Cardiac muscle cell (in vitro differentiated cells and primary cell): ENCODE measurements at regions not wholly inside any gene's neighbourhood (a gene's known extent, or its start where the extent isn't known, plus 50 kb on each side); places are given as distances from the start of the nearest gene placed in this dataset.

Experiments
- DNase-seq, 2 donors: peaks; one replicate each; pipeline versions ENCODE4 v3.0.0 to v3.0.0-alpha.2; 2010 to 2017; ENCODE audit warnings: low read depth in 1 of 2, low spot score in 1 of 2
- H3K27ac ChIP-seq: fragments of 200-600 bp; sonication (generic); 2 replicates; pipeline ENCODE4 v1.5.1; 2016
- H3K27me3 ChIP-seq: fragments of 200-600 bp; sonication (generic); 2 replicates; pipeline ENCODE4 v1.6.0; 2016; ENCODE audit warnings: control low read depth
- H3K36me3 ChIP-seq: fragments of 200-600 bp; sonication (generic); 2 replicates; pipeline ENCODE4 v1.5.1; 2016; ENCODE audit warnings: control low read depth
- H3K4me1 ChIP-seq: fragments of 200-600 bp; sonication (generic); 2 replicates; pipeline ENCODE4 v1.8.1; 2017; ENCODE audit warnings: low read depth, mild to moderate bottlenecking, mixed run types
- H3K4me3 ChIP-seq: fragments of 200-600 bp; sonication (generic); 2 replicates; pipeline ENCODE4 v1.5.1; 2016; ENCODE audit warnings: mild to moderate bottlenecking
- H3K9me3 ChIP-seq: fragments of 200-600 bp; sonication (generic); 2 replicates; pipeline ENCODE4 v1.5.1; 2017; ENCODE audit warnings: low read depth, mild to moderate bottlenecking, control low read depth
- CTCF ChIP-seq: IDR thresholded peaks from 2 replicates; pipeline ENCODE4 v1.5.1; 2012; ENCODE audit warnings: low read depth, mild to moderate bottlenecking, low read length

DNA sequence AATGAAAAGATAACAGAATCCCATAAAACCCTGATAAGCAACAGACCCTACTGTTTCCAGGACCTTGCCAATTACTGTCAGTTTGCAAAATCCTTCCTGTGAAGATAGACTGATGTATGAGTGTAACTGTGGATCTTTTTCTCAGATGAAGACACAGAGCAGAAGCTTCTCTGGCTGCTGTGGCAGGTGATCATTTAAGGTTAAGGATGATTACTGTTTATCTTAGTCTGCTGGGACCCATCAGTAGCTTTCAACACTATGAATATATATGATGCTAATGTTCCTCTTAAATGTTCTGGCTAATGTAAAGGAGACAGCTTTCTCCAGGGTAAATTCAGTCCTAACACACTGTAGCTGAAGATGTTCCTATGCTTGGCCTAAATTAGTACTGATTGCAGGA, 56.0 kb upstream of the CTTNBP2 start:
- no peak for DNase-seq
- H3K9me3 ChIP-seq, result no peaks in the 10 kb centered on the region
- TF ChIP-seq CTCF, result no peak
- peak overlapping the region; percentile 9 for H3K27ac ChIP-seq
- no peaks in the 10 kb centered on the region for H3K27me3 ChIP-seq
- H3K4me3 ChIP-seq, result no peak overlapping the region
- H3K4me1 ChIP-seq, result peaks cover 24% of the 10 kb centered on the region
- H3K36me3 ChIP-seq, result no peaks in the 10 kb centered on the region

- DNase-seq, result no peak
- no peaks in the 10 kb centered on the region for H3K9me3 ChIP-seq
- H3K4me3 ChIP-seq, result no peak overlapping the region
- H3K36me3 ChIP-seq, result no peaks in the 10 kb centered on the region
- TF ChIP-seq CTCF, result no peak
- no peak overlapping the region for H3K27ac ChIP-seq
- peaks cover 24% of the 10 kb centered on the region for H3K4me1 ChIP-seq
- H3K27me3 ChIP-seq, result no peaks in the 10 kb centered on the region
These were observed 58.1 kb upstream of the CTTNBP2 start for GRCh38 chr7:117931314-117931713.

DNA sequence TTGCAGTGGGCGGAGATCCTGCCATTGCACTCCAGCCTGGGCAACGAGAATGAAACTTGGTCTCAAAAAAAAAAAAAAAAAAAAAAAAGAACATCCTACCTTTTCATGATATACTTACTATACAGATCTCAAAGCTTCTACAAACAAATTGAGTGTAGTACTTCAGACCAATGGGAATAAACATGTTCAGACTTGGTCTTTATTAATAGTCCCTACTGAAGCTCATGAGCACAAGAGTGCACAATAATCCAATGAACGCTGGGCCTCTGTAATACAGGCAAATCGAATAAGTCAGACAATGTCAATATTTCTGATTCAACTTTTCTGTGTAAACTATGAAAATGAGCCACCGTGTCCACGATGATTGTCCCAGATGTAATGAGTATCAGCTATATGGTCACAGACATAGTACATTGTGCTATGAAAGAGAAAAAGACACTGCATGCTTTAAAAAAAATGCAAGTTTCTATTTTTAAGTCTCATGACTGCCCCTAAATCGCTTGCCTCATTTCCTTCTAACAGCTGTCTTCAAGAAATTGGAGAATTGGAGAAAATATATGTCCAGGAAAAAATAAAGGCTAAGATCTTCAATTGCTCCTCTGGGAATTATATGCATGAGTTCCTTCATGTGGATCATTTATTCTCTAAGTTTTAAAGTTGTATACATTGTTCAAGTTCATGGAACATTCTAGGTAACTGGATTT, 64.0 kb upstream of the CTTNBP2 start:
- Histone ChIP-seq H3K4me3 (no peak overlapping the region), H3K27ac (no peak overlapping the region)

GRCh38 chr7:117937753-117938483, 64.7 kb upstream of the CTTNBP2 start:
- Histone ChIP-seq H3K4me1 (no peaks in the 10 kb centered on the region), H3K27ac (no peak overlapping the region), H3K9me3 (no peaks in the 10 kb centered on the region), H3K4me3 (no peak overlapping the region), H3K36me3 (no peaks in the 10 kb centered on the region), H3K27me3 (no peaks in the 10 kb centered on the region)
- DNase-seq, result no peak
- TF ChIP-seq CTCF, result no peak

More for the DNA sequence above, 64.0 kb upstream of the CTTNBP2 start:
- no peaks in the 10 kb centered on the region for H3K4me1 ChIP-seq
- no peaks in the 10 kb centered on the region for H3K36me3 ChIP-seq
- TF ChIP-seq CTCF, result no peak
- no peaks in the 10 kb centered on the region for H3K9me3 ChIP-seq
- no peak for DNase-seq
- no peaks in the 10 kb centered on the region for H3K27me3 ChIP-seq

GRCh38 chr7:117941138-117941810, 68.0 kb upstream of the CTTNBP2 start:
- H3K27me3 ChIP-seq, result no peaks in the 10 kb centered on the region
- H3K36me3 ChIP-seq, result no peaks in the 10 kb centered on the region
- H3K9me3 ChIP-seq, result no peaks in the 10 kb centered on the region
- H3K4me1 ChIP-seq, result no peaks in the 10 kb centered on the region
- no peak for TF ChIP-seq CTCF
- no peak overlapping the region for H3K27ac ChIP-seq
- no peak overlapping the region for H3K4me3 ChIP-seq
- no peak for DNase-seq
